ENCODE measurements at regions not wholly inside any gene's neighbourhood (a gene's known extent, or its start where the extent isn't known, plus 50 kb on each side); places are given as distances from the start of the nearest gene placed in this dataset.

GRCh38 chr9:27985714-27986113 is 412.4 kb upstream of the C9orf72 start:
- Histone ChIP-seq H3K9me3 (ENCODE audit: insufficient read depth in 2 of 2, low read depth in 1 of 2, low read length in 1 of 2) (no peaks in the 10 kb centered on the region), H3K36me3 (ENCODE audit: control insufficient read depth in 2 of 4, insufficient read depth in 4 of 4, low read length in 3 of 4) (no peaks in the 10 kb centered on the region), H4K91ac (replicated peaks; ENCODE audit: insufficient read length, low read length) (no peak overlapping the region), H2BK12ac (ENCODE audit: low read depth, low read length) (no peak overlapping the region), H2BK20ac (ENCODE audit: low read length) (no peak overlapping the region), H3K18ac (ENCODE audit: extremely low read depth, low read length) (no peak overlapping the region), H3K4me3 (ENCODE audit: extremely low read depth in 1 of 4, insufficient read depth in 2 of 4, low read depth in 3 of 4, low read length in 4 of 4) (no peak overlapping the region), H2BK120ac (replicated peaks; ENCODE audit: low read depth, low read length) (no peak overlapping the region), H3K27ac (ENCODE audit: low read depth, low read length) (no peak overlapping the region), H2BK5ac (ENCODE audit: low read depth, low read length) (no peak overlapping the region), H4K5ac (ENCODE audit: insufficient read length, low read depth, low read length) (no peak overlapping the region), H3K79me2 (ENCODE audit: control insufficient read depth in 1 of 2, insufficient read depth in 2 of 2, low read length in 2 of 2) (no peaks in the 10 kb centered on the region), H3K4ac (replicated peaks; ENCODE audit: insufficient read length, low read depth, low read length) (no peak overlapping the region), H3K4me2 (ENCODE audit: insufficient read depth in 1 of 2, low read depth in 2 of 2, low read length in 2 of 2) (no peak overlapping the region), H3K23me2 (ENCODE audit: low read depth, low read length) (no peaks in the 10 kb centered on the region), H3K23ac (ENCODE audit: insufficient read length) (no peak overlapping the region), H4K8ac (ENCODE audit: extremely low read depth, insufficient read depth, low read length) (no peak overlapping the region), H4K20me1 (replicated peaks in 1 of 2; ENCODE audit: control insufficient read depth in 1 of 2, insufficient read depth in 2 of 2, low read length in 2 of 2) (no peaks in the 10 kb centered on the region), H3K56ac (replicated peaks; ENCODE audit: insufficient read length, low read depth, low read length) (no peak overlapping the region), H3K4me1 (replicated peaks in 1 of 4; ENCODE audit: control insufficient read depth in 3 of 4, insufficient read depth in 4 of 4, low read length in 3 of 4) (no peaks in the 10 kb centered on the region), H3K79me1 (ENCODE audit: low read depth, low read length) (no peaks in the 10 kb centered on the region), H2AFZ (ENCODE audit: low read length) (no peak overlapping the region), H3K14ac (ENCODE audit: insufficient read length) (no peak overlapping the region), H3K9ac (replicated peaks in 1 of 4; ENCODE audit: extremely low read depth in 1 of 4, low read depth in 3 of 4, low read length in 3 of 4) (no peak overlapping the region), H2BK15ac (ENCODE audit: low read length) (no peak overlapping the region), H3K27me3 (replicated peaks in 1 of 4; ENCODE audit: control insufficient read depth in 3 of 4, extremely low read depth in 1 of 4, insufficient read depth in 3 of 4, low read length in 3 of 4) (no peaks in the 10 kb centered on the region), H2AK5ac (ENCODE audit: low read depth, low read length) (no peak overlapping the region)
- ChIA-PET CTCF (ENCODE audit: partially characterized antibody) (no interaction called here), POLR2A (ENCODE audit: partially characterized antibody) (no interaction called here)
- DNase-seq (ENCODE audit: low read depth in 1 of 2, low spot score in 2 of 2) (no peak), FAIRE-seq (no peak)
- WGBS, 2 experiments (ENCODE audit: extremely low coverage in 1 of 2, insufficient coverage in 1 of 2, insufficient read length in 1 of 2, insufficient replicate concordance in 2 of 2, low coverage in 1 of 2, low lambda C conversion rate in 2 of 2, missing lambda C conversion rate in 1 of 2) = 94% methylated on average over 1 of the region's 1 CpG; no CpG with 5 or more reads in 1 of the 2 experiments
- TF ChIP-seq NRF1 (IDR thresholded peaks at IDR 0.05; ENCODE audit: low read depth, low read length) = no peak
- no peak for TF ChIP-seq SP2 (IDR thresholded peaks at IDR 0.05; ENCODE audit: low read length)
